ENCODE measurements at regions not wholly inside any gene's neighbourhood (a gene's known extent, or its start where the extent isn't known, plus 50 kb on each side); places are given as distances from the start of the nearest gene placed in this dataset.

- peak; percentile 57 for DNase-seq
These were observed 310.1 kb upstream of the MSX2 start for GRCh38 chr5:174414315-174414710.

GRCh38 chr5:174418809-174419539 is 305.4 kb upstream of the MSX2 start:
- peak; percentile 89 for DNase-seq

- peak; percentile 98 for DNase-seq
These were observed 304.7 kb upstream of the MSX2 start for GRCh38 chr5:174419540-174420132.

- no peak for DNase-seq
These were observed 303.6 kb upstream of the MSX2 start for GRCh38 chr5:174420651-174421407.

- peak; percentile 32 for DNase-seq
These were observed 303.0 kb upstream of the MSX2 start for GRCh38 chr5:174421408-174421805.

GRCh38 chr5:174423558-174423957 is 300.8 kb upstream of the MSX2 start:
- DNase-seq = peak; percentile 83

- DNase-seq = peak; percentile 74
These were observed 299.9 kb upstream of the MSX2 start for GRCh38 chr5:174424219-174425053.

- DNase-seq = peak; percentile 83
These were observed 299.0 kb upstream of the MSX2 start for GRCh38 chr5:174425271-174425963.

- DNase-seq = no peak
These were observed 298.5 kb upstream of the MSX2 start for GRCh38 chr5:174425964-174426290.

- no peak for DNase-seq
These were observed 298.0 kb upstream of the MSX2 start for GRCh38 chr5:174426388-174426787.

GRCh38 chr5:174426851-174427250 is 297.5 kb upstream of the MSX2 start:
- DNase-seq = no peak

GRCh38 chr5:174427304-174427703 is 297.1 kb upstream of the MSX2 start:
- DNase-seq = no peak

- DNase-seq = no peak
These were observed 295.5 kb upstream of the MSX2 start for GRCh38 chr5:174428895-174429294.

GRCh38 chr5:174430940-174431339 is 293.4 kb upstream of the MSX2 start:
- no peak for DNase-seq

- DNase-seq = no peak
These were observed 292.9 kb upstream of the MSX2 start for GRCh38 chr5:174431504-174431903.

GRCh38 chr5:174433098-174433497 is 291.3 kb upstream of the MSX2 start:
- DNase-seq = no peak

- peak; percentile 93 for DNase-seq
These were observed 287.6 kb upstream of the MSX2 start for GRCh38 chr5:174436750-174437149.

GRCh38 chr5:174444479-174445188 is 279.7 kb upstream of the MSX2 start:
- DNase-seq = peak; percentile 51

- DNase-seq = peak; percentile 43
These were observed 277.9 kb upstream of the MSX2 start for GRCh38 chr5:174446446-174446845.

GRCh38 chr5:174446988-174447387 is 277.4 kb upstream of the MSX2 start:
- DNase-seq = peak; percentile 24

GRCh38 chr5:174448041-174448440 is 276.3 kb upstream of the MSX2 start:
- DNase-seq = peak; percentile 89

- no peak for DNase-seq
These were observed 275.7 kb upstream of the MSX2 start for GRCh38 chr5:174448662-174449061.
